A549 (cell line): ENCODE measurements at regions not wholly inside any gene's neighbourhood (a gene's known extent, or its start where the extent isn't known, plus 50 kb on each side); places are given as distances from the start of the nearest gene placed in this dataset.

Experiments
- HOXA7 ChIP-seq: fragments of 250-450 bp; sonication (Bioruptor Pico); IDR thresholded peaks from 2 replicates; pipeline ENCODE4 v1.5.0; 2020; ENCODE audit warnings: mild to moderate bottlenecking, moderate library complexity
- JUNB ChIP-seq: fragments of >200 bp; sonication (Bioruptor Twin); formaldehyde crosslinking; IDR thresholded peaks from 2 replicates; pipeline ENCODE4 v1.6.1; 2016
- MAFK ChIP-seq: fragments of 450-650 bp; IDR thresholded peaks from 2 replicates; pipeline ENCODE4 v1.6.1; 2014; ENCODE audit not compliant: partially characterized antibody
- POLR2A ChIP-seq: IDR thresholded peaks from 2 replicates; pipeline ENCODE4 v1.6.1; 2012; ENCODE audit warnings: mild to moderate bottlenecking, low read length
- RAD21 ChIP-seq, 2 experiments: fragments of >200 bp in 1 of 2; sonication (Bioruptor Twin) in 1 of 2; formaldehyde crosslinking in 1 of 2; IDR thresholded peaks in 1 of 2; conservative IDR thresholded peaks in 1 of 2; 2 replicates in 1 of 2; 3 replicates in 1 of 2; pipeline ENCODE4 v1.6.1; 2012 to 2018; ENCODE audit warnings: inconsistent platforms in 1 of 2
- SMC3 ChIP-seq: fragments of >200 bp; sonication (Bioruptor Twin); formaldehyde crosslinking; IDR thresholded peaks from 3 replicates; pipeline ENCODE4 v1.6.1; 2018; ENCODE audit warnings: inconsistent platforms
- TF ChIP-seq, protein P1 (sequence below): fragments of >200 bp; sonication (Bioruptor Twin); formaldehyde crosslinking; IDR thresholded peaks from 2 replicates; pipeline ENCODE4 v1.6.1; 2016
- TF ChIP-seq, protein P2 (sequence below): fragments of >200 bp; sonication (Bioruptor Twin); formaldehyde crosslinking; IDR thresholded peaks from 3 replicates; pipeline ENCODE4 v1.5.1; 2016
- TF ChIP-seq, protein P3 (sequence below): fragments of 200-600 bp; sonication (generic); IDR thresholded peaks from 2 replicates; pipeline ENCODE4 v1.6.1; 2016; ENCODE audit warnings: antibody characterized with exemption, mild to moderate bottlenecking, moderate library complexity
- TF ChIP-seq, protein P4 (sequence below): IDR thresholded peaks from 2 replicates; pipeline ENCODE4 v1.6.1; 2012

DNA sequence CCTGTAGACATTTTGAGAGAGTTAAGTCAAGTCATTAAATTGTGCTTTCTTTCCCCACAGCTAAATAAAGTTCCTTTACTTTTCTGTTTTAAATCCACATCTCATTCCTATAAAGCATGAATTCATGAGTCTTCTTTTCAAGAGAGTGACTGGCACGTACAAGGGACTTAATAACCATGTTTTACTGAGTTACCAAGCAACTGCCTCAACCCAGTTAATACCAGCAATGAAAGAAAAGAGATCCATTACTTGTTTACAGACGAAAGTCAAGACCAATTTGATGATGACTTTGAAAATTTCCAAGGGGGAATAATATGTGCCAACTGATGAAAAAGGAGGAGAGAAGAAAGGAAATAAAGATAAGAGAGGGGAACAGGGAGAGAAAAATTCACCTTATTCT lies 1082.5 kb upstream of the GYPC start:
- TF ChIP-seq, protein P1, sequence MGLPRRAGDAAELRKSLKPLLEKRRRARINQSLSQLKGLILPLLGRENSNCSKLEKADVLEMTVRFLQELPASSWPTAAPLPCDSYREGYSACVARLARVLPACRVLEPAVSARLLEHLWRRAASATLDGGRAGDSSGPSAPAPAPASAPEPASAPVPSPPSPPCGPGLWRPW = no peak
- TF ChIP-seq, protein P2, sequence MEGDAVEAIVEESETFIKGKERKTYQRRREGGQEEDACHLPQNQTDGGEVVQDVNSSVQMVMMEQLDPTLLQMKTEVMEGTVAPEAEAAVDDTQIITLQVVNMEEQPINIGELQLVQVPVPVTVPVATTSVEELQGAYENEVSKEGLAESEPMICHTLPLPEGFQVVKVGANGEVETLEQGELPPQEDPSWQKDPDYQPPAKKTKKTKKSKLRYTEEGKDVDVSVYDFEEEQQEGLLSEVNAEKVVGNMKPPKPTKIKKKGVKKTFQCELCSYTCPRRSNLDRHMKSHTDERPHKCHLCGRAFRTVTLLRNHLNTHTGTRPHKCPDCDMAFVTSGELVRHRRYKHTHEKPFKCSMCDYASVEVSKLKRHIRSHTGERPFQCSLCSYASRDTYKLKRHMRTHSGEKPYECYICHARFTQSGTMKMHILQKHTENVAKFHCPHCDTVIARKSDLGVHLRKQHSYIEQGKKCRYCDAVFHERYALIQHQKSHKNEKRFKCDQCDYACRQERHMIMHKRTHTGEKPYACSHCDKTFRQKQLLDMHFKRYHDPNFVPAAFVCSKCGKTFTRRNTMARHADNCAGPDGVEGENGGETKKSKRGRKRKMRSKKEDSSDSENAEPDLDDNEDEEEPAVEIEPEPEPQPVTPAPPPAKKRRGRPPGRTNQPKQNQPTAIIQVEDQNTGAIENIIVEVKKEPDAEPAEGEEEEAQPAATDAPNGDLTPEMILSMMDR = no peak
- TF ChIP-seq, protein P3, sequence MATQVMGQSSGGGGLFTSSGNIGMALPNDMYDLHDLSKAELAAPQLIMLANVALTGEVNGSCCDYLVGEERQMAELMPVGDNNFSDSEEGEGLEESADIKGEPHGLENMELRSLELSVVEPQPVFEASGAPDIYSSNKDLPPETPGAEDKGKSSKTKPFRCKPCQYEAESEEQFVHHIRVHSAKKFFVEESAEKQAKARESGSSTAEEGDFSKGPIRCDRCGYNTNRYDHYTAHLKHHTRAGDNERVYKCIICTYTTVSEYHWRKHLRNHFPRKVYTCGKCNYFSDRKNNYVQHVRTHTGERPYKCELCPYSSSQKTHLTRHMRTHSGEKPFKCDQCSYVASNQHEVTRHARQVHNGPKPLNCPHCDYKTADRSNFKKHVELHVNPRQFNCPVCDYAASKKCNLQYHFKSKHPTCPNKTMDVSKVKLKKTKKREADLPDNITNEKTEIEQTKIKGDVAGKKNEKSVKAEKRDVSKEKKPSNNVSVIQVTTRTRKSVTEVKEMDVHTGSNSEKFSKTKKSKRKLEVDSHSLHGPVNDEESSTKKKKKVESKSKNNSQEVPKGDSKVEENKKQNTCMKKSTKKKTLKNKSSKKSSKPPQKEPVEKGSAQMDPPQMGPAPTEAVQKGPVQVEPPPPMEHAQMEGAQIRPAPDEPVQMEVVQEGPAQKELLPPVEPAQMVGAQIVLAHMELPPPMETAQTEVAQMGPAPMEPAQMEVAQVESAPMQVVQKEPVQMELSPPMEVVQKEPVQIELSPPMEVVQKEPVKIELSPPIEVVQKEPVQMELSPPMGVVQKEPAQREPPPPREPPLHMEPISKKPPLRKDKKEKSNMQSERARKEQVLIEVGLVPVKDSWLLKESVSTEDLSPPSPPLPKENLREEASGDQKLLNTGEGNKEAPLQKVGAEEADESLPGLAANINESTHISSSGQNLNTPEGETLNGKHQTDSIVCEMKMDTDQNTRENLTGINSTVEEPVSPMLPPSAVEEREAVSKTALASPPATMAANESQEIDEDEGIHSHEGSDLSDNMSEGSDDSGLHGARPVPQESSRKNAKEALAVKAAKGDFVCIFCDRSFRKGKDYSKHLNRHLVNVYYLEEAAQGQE = no peak
- TF ChIP-seq RAD21 (conservative IDR thresholded peaks at IDR 0.05 in 1 of 2, IDR thresholded peaks at IDR 0.05 in 1 of 2) (no peak), SMC3 (no peak), HOXA7 (CRISPR knock-in tag) (no peak), POLR2A (no peak), MAFK (no peak), JUNB (no peak)
- TF ChIP-seq, protein P4, sequence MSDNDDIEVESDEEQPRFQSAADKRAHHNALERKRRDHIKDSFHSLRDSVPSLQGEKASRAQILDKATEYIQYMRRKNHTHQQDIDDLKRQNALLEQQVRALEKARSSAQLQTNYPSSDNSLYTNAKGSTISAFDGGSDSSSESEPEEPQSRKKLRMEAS = no peak
